IMR-90 (cell line): ENCODE measurements at regions not wholly inside any gene's neighbourhood (a gene's known extent, or its start where the extent isn't known, plus 50 kb on each side); places are given as distances from the start of the nearest gene placed in this dataset.

Experiments
- ATAC-seq: fragments of 200-7000 bp; cut with Tn5 transposase; 2 replicates; pipeline ENCODE4 v1.9.1; 2020; ENCODE audit warnings: low read depth, mild to moderate bottlenecking, moderate library complexity
- BruUV-seq: library from RNA; stranded (reverse); fragments of 400-500 nt; replicated peaks from 2 replicates; lab custom pipeline; 2021; lab: Mats Ljungman, UMichigan
- CTCF ChIA-PET: fragments of 300-600 bp; formaldehyde crosslinking; extraction: SDS; loops from one replicate; lab custom pipeline; 2021; ENCODE audit warnings: antibody characterized with exemption; lab: Yijun Ruan, JAX
- POLR2A ChIA-PET: fragments of 300-600 bp; sonication (Branson Sonifier 250); formaldehyde crosslinking; loops from one replicate; lab custom pipeline; 2022; ENCODE audit warnings: antibody characterized with exemption; ENCODE audit not compliant: unreplicated experiment; lab: Charles Lee
- DNase-seq: peaks from one replicate; pipeline ENCODE4 v3.0.0; 2013
- H2AFZ ChIP-seq: replicated peaks from 2 replicates; pipeline ENCODE3; 2013; ENCODE audit warnings: low read length, mild to moderate bottlenecking; ENCODE audit not compliant: poor library complexity
- H2AK5ac ChIP-seq: 2 replicates; pipeline ENCODE4 v1.6.1; 2013; ENCODE audit warnings: low read depth, low read length, inconsistent platforms
- H2AK9ac ChIP-seq: replicated peaks from 2 replicates; pipeline ENCODE3; 2013; ENCODE audit warnings: mild to moderate bottlenecking, low read depth, low read length, moderate library complexity; ENCODE audit not compliant: poor library complexity
- H2BK120ac ChIP-seq: 2 replicates; pipeline ENCODE4 v1.6.1; 2013; ENCODE audit warnings: low read depth, low read length, inconsistent platforms
- H2BK15ac ChIP-seq: 3 replicates; pipeline ENCODE4 v1.6.1; 2013; ENCODE audit warnings: low read depth, low read length, inconsistent platforms
- H2BK20ac ChIP-seq: 2 replicates; pipeline ENCODE4 v1.6.1; 2013; ENCODE audit warnings: low read depth, mild to moderate bottlenecking, inconsistent platforms, low read length, moderate library complexity
- H2BK5ac ChIP-seq: 2 replicates; pipeline ENCODE4 v1.6.1; 2013; ENCODE audit warnings: mild to moderate bottlenecking, low read depth, low read length, inconsistent platforms; ENCODE audit not compliant: poor library complexity, severe bottlenecking
- H3K14ac ChIP-seq: replicated peaks from 2 replicates; pipeline ENCODE4 v1.6.1; 2013; ENCODE audit warnings: low read depth, low read length, inconsistent platforms
- H3K18ac ChIP-seq: 2 replicates; pipeline ENCODE4 v1.6.1; 2013; ENCODE audit warnings: low read depth, low read length, control low read depth
- H3K23ac ChIP-seq: 2 replicates; pipeline ENCODE4 v1.6.1; 2013; ENCODE audit warnings: low read depth, low read length, inconsistent platforms
- H3K27ac ChIP-seq: 2 replicates; pipeline ENCODE4 v1.5.1; 2013; ENCODE audit warnings: mild to moderate bottlenecking, control low read depth, low read length; ENCODE audit not compliant: insufficient read depth
- H3K27me3 ChIP-seq: 2 replicates; pipeline ENCODE4 v1.6.1; 2013; ENCODE audit warnings: low read length; ENCODE audit not compliant: control insufficient read depth, insufficient read depth
- H3K36me3 ChIP-seq: 2 replicates; pipeline ENCODE4 v1.6.1; 2013; ENCODE audit warnings: low read length, mixed read lengths; ENCODE audit not compliant: control insufficient read depth, insufficient read depth
- H3K4ac ChIP-seq: 2 replicates; pipeline ENCODE4 v1.6.1; 2013; ENCODE audit warnings: low read depth, low read length, inconsistent platforms
- H3K4me1 ChIP-seq: 2 replicates; pipeline ENCODE4 v1.6.1; 2013; ENCODE audit warnings: low read length, mixed read lengths; ENCODE audit not compliant: control insufficient read depth, insufficient read depth
- H3K4me2 ChIP-seq: 2 replicates; pipeline ENCODE4 v1.6.1; 2013; ENCODE audit warnings: low read depth, mild to moderate bottlenecking, control low read depth, low read length, moderate library complexity
- H3K4me3 ChIP-seq: 2 replicates; pipeline ENCODE4 v1.5.1; 2013; ENCODE audit warnings: low read depth, mild to moderate bottlenecking, control low read depth, low read length, moderate library complexity; ENCODE audit not compliant: insufficient read depth
- H3K56ac ChIP-seq: 2 replicates; pipeline ENCODE4 v1.6.1; 2013; ENCODE audit warnings: low read length, inconsistent platforms; ENCODE audit not compliant: insufficient read depth; ENCODE audit errors: extremely low read depth
- H3K79me1 ChIP-seq, 2 experiments: 2 replicates each; pipeline ENCODE4 v1.6.1; 2013; ENCODE audit warnings: low read length in 2 of 2, inconsistent platforms in 1 of 2, low read depth in 1 of 2
- H3K9ac ChIP-seq: 2 replicates; pipeline ENCODE4 v1.6.1; 2013; ENCODE audit warnings: low read depth, low read length, control low read depth
- H3K9me1 ChIP-seq: 2 replicates; pipeline ENCODE4 v1.6.1; 2013; ENCODE audit warnings: low read length, inconsistent platforms; ENCODE audit not compliant: insufficient read depth
- H3K9me3 ChIP-seq: 2 replicates; pipeline ENCODE4 v1.6.1; 2013; ENCODE audit warnings: low read length; ENCODE audit not compliant: control insufficient read depth, insufficient read depth
- H4K20me1 ChIP-seq: 2 replicates; pipeline ENCODE4 v1.6.1; 2013; ENCODE audit warnings: low read length, inconsistent platforms; ENCODE audit not compliant: insufficient read depth
- H4K5ac ChIP-seq: 2 replicates; pipeline ENCODE4 v1.6.1; 2013; ENCODE audit warnings: mild to moderate bottlenecking, low read depth, low read length, control low read depth
- H4K8ac ChIP-seq, 2 experiments: 2 replicates each; pipeline ENCODE4 v1.6.1; 2013; ENCODE audit warnings: low read depth in 2 of 2, low read length in 2 of 2, control low read depth in 1 of 2, inconsistent platforms in 1 of 2
- H4K91ac ChIP-seq: 2 replicates; pipeline ENCODE4 v1.6.1; 2013; ENCODE audit warnings: low read depth, low read length, inconsistent platforms; ENCODE audit not compliant: insufficient read depth
- BHLHE40 ChIP-seq: fragments of 150-350 bp; IDR thresholded peaks from 2 replicates; pipeline ENCODE4 v1.6.1; 2016; ENCODE audit warnings: mild to moderate bottlenecking, low read depth, low read length
- CEBPB ChIP-seq: IDR thresholded peaks from 2 replicates; pipeline ENCODE4 v1.6.1; 2012; ENCODE audit warnings: low read depth, low read length, improper control_type of control experiment
- CHD1 ChIP-seq: IDR thresholded peaks from 2 replicates; pipeline ENCODE4 v1.6.1; 2012; ENCODE audit warnings: low read depth, low read length, improper control_type of control experiment
- CTCF ChIP-seq: conservative IDR thresholded peaks from 2 replicates; pipeline ENCODE4 v1.5.1; 2012; ENCODE audit warnings: mild to moderate bottlenecking, low read depth, low read length, improper control_type of control experiment
- ELK1 ChIP-seq: fragments of 150-350 bp; IDR thresholded peaks from 2 replicates; pipeline ENCODE4 v1.6.1; 2016; ENCODE audit warnings: low read depth, mild to moderate bottlenecking, low read length, moderate library complexity, borderline replicate concordance
- FOS ChIP-seq: fragments of 150-350 bp; IDR thresholded peaks from 2 replicates; pipeline ENCODE4 v1.6.1; 2016; ENCODE audit warnings: low read depth, low read length
- MAFK ChIP-seq: IDR thresholded peaks from 2 replicates; pipeline ENCODE4 v1.6.1; 2012; ENCODE audit warnings: low read depth, low read length, improper control_type of control experiment
- MAZ ChIP-seq: IDR thresholded peaks from 2 replicates; pipeline ENCODE4 v1.6.1; 2012; ENCODE audit warnings: low read depth, mild to moderate bottlenecking, low read length, improper control_type of control experiment, moderate library complexity, borderline replicate concordance
- MXI1 ChIP-seq: IDR thresholded peaks from 2 replicates; pipeline ENCODE4 v1.6.1; 2012; ENCODE audit warnings: low read depth, mild to moderate bottlenecking, low read length, moderate library complexity, borderline replicate concordance
- NFE2L2 ChIP-seq: fragments of 150-350 bp; IDR thresholded peaks from 2 replicates; pipeline ENCODE4 v1.6.1; 2016; ENCODE audit warnings: low read depth, mild to moderate bottlenecking, low read length
- POLR2A ChIP-seq: IDR thresholded peaks from 2 replicates; pipeline ENCODE4 v1.6.1; 2012; ENCODE audit warnings: mild to moderate bottlenecking, low read depth, low read length
- RAD21 ChIP-seq: IDR thresholded peaks from 2 replicates; pipeline ENCODE4 v1.6.1; 2012; ENCODE audit warnings: low read length, improper control_type of control experiment
- RCOR1 ChIP-seq: IDR thresholded peaks from 2 replicates; pipeline ENCODE4 v1.6.1; 2012; ENCODE audit warnings: mild to moderate bottlenecking, low read length, improper control_type of control experiment; ENCODE audit not compliant: insufficient replicate concordance
- RFX5 ChIP-seq: IDR thresholded peaks from 2 replicates; pipeline ENCODE4 v1.8.0; 2012; ENCODE audit warnings: low read depth, mild to moderate bottlenecking, low read length, moderate library complexity
- SMC3 ChIP-seq: fragments of 150-350 bp; IDR thresholded peaks from 2 replicates; pipeline ENCODE4 v1.6.1; 2016; ENCODE audit warnings: low read depth, mild to moderate bottlenecking, antibody characterized with exemption, low read length, moderate library complexity
- USF2 ChIP-seq: fragments of 150-350 bp; IDR thresholded peaks from 2 replicates; pipeline ENCODE4 v1.6.1; 2017; ENCODE audit warnings: mild to moderate bottlenecking, antibody characterized with exemption, low read length, low read depth
- WGBS, 2 experiments: methylation state at CpG; one replicate each; pipeline versions ENCODE4 v1.1.5 to v1.1.7; 2013; ENCODE audit warnings: missing lambda C conversion rate in 2 of 2; ENCODE audit not compliant: insufficient read length in 1 of 2; ENCODE audit errors: extremely low coverage in 2 of 2; 5-methylcytosine and 5-hydroxymethylcytosine counted together
- dilution Hi-C: fragments of 300-500 bp; cut with HindIII; formaldehyde crosslinking; loops from one replicate; pipeline ENCODE4 v1.14.3; 2018; ENCODE audit warnings: low sequenced_read_pairs; ENCODE audit not compliant: unreplicated experiment
- in situ Hi-C: fragments of 300-500 bp; cut with MboI; formaldehyde crosslinking; loops from 3 replicates; pipeline ENCODE4 v1.14.3; 2019; ENCODE audit warnings: low sequenced_read_pairs, inconsistent platforms, mixed read lengths
- intact Hi-C: fragments of 100-400 bp; cut with micrococcal nuclease; formaldehyde crosslinking; loops from 2 replicates; pipeline ENCODE4 v1.10.0; 2022

- in situ Hi-C loops = no loop called here
- Histone ChIP-seq H3K9ac (no peak overlapping the region), H2BK15ac (no peak overlapping the region)
These were observed 95.2 kb downstream of the LBH start for GRCh38 chr2:30326497-30326896.

More at GRCh38 chr2:30326497-30326896, 95.2 kb downstream of the LBH start:
- Histone ChIP-seq H3K56ac (no peak overlapping the region), H3K79me1 (no peaks in the 10 kb centered on the region), H2AFZ (no peak overlapping the region), H4K91ac (no peak overlapping the region), H4K5ac (no peak overlapping the region), H2BK120ac (no peak overlapping the region), H3K14ac (no peak overlapping the region), H2AK5ac (no peak overlapping the region), H2BK5ac (no peak overlapping the region), H3K9me1 (0 out of 2 replicates have a peak, but pooled peaks cover 4% of the 10 kb centered on the region), H3K18ac (no peak overlapping the region), H3K23ac (no peak overlapping the region; the same call in 1 of the 2 replicates), H3K4me1 (no peaks in the 10 kb centered on the region), H3K4me3 (no peak overlapping the region), H3K4me2 (no peak overlapping the region), H3K36me3 (no peaks in the 10 kb centered on the region), H4K8ac (no peak overlapping the region), H2BK20ac (no peak overlapping the region), H3K27me3 (no peaks in the 10 kb centered on the region; the same call in 1 of the 2 replicates), H3K9me3 (no peaks in the 10 kb centered on the region), H3K27ac (no peak overlapping the region), H3K4ac (no peak overlapping the region), H2AK9ac (no peak overlapping the region), H4K20me1 (no peaks in the 10 kb centered on the region)
- ChIA-PET CTCF (no interaction called here), POLR2A (no interaction called here)
- dilution Hi-C loops (no loop called here), intact Hi-C loops (no loop called here)
- no TSS peak for BruUV-seq
- ATAC-seq (no peak), DNase-seq (no peak)
- TF ChIP-seq MAZ (no peak), SMC3 (no peak), RAD21 (no peak), RCOR1 (no peak), MXI1 (no peak), USF2 (no peak), MAFK (no peak), RFX5 (no peak), NFE2L2 (no peak), POLR2A (no peak), CHD1 (no peak), FOS (no peak), BHLHE40 (no peak), ELK1 (no peak), CEBPB (no peak), CTCF (no peak)
- 85% methylated on average over 4 of the region's 6 CpGs; no CpG with 5 or more reads in 1 of the 2 experiments for WGBS, 2 experiments
